IMR-90 (cell line): ENCODE measurements at regions not wholly inside any gene's neighbourhood (a gene's known extent, or its start where the extent isn't known, plus 50 kb on each side); places are given as distances from the start of the nearest gene placed in this dataset.

Experiments
- ATAC-seq: fragments of 200-7000 bp; cut with Tn5 transposase; 2 replicates; pipeline ENCODE4 v1.9.1; 2020; ENCODE audit warnings: low read depth, mild to moderate bottlenecking, moderate library complexity
- BruUV-seq: library from RNA; stranded (reverse); fragments of 400-500 nt; replicated peaks from 2 replicates; lab custom pipeline; 2021; lab: Mats Ljungman, UMichigan
- CTCF ChIA-PET: fragments of 300-600 bp; formaldehyde crosslinking; extraction: SDS; loops from one replicate; lab custom pipeline; 2021; ENCODE audit warnings: antibody characterized with exemption; lab: Yijun Ruan, JAX
- POLR2A ChIA-PET: fragments of 300-600 bp; sonication (Branson Sonifier 250); formaldehyde crosslinking; loops from one replicate; lab custom pipeline; 2022; ENCODE audit warnings: antibody characterized with exemption; ENCODE audit not compliant: unreplicated experiment; lab: Charles Lee
- DNase-seq: peaks from one replicate; pipeline ENCODE4 v3.0.0; 2013
- H2AFZ ChIP-seq: replicated peaks from 2 replicates; pipeline ENCODE3; 2013; ENCODE audit warnings: low read length, mild to moderate bottlenecking; ENCODE audit not compliant: poor library complexity
- H2AK5ac ChIP-seq: 2 replicates; pipeline ENCODE4 v1.6.1; 2013; ENCODE audit warnings: low read depth, low read length, inconsistent platforms
- H2AK9ac ChIP-seq: replicated peaks from 2 replicates; pipeline ENCODE3; 2013; ENCODE audit warnings: mild to moderate bottlenecking, low read depth, low read length, moderate library complexity; ENCODE audit not compliant: poor library complexity
- H2BK120ac ChIP-seq: 2 replicates; pipeline ENCODE4 v1.6.1; 2013; ENCODE audit warnings: low read depth, low read length, inconsistent platforms
- H2BK15ac ChIP-seq: 3 replicates; pipeline ENCODE4 v1.6.1; 2013; ENCODE audit warnings: low read depth, low read length, inconsistent platforms
- H2BK20ac ChIP-seq: 2 replicates; pipeline ENCODE4 v1.6.1; 2013; ENCODE audit warnings: low read depth, mild to moderate bottlenecking, inconsistent platforms, low read length, moderate library complexity
- H2BK5ac ChIP-seq: 2 replicates; pipeline ENCODE4 v1.6.1; 2013; ENCODE audit warnings: mild to moderate bottlenecking, low read depth, low read length, inconsistent platforms; ENCODE audit not compliant: poor library complexity, severe bottlenecking
- H3K14ac ChIP-seq: replicated peaks from 2 replicates; pipeline ENCODE4 v1.6.1; 2013; ENCODE audit warnings: low read depth, low read length, inconsistent platforms
- H3K18ac ChIP-seq: 2 replicates; pipeline ENCODE4 v1.6.1; 2013; ENCODE audit warnings: low read depth, low read length, control low read depth
- H3K23ac ChIP-seq: 2 replicates; pipeline ENCODE4 v1.6.1; 2013; ENCODE audit warnings: low read depth, low read length, inconsistent platforms
- H3K27ac ChIP-seq: 2 replicates; pipeline ENCODE4 v1.5.1; 2013; ENCODE audit warnings: mild to moderate bottlenecking, control low read depth, low read length; ENCODE audit not compliant: insufficient read depth
- H3K27me3 ChIP-seq: 2 replicates; pipeline ENCODE4 v1.6.1; 2013; ENCODE audit warnings: low read length; ENCODE audit not compliant: control insufficient read depth, insufficient read depth
- H3K36me3 ChIP-seq: 2 replicates; pipeline ENCODE4 v1.6.1; 2013; ENCODE audit warnings: low read length, mixed read lengths; ENCODE audit not compliant: control insufficient read depth, insufficient read depth
- H3K4ac ChIP-seq: 2 replicates; pipeline ENCODE4 v1.6.1; 2013; ENCODE audit warnings: low read depth, low read length, inconsistent platforms
- H3K4me1 ChIP-seq: 2 replicates; pipeline ENCODE4 v1.6.1; 2013; ENCODE audit warnings: low read length, mixed read lengths; ENCODE audit not compliant: control insufficient read depth, insufficient read depth
- H3K4me2 ChIP-seq: 2 replicates; pipeline ENCODE4 v1.6.1; 2013; ENCODE audit warnings: low read depth, mild to moderate bottlenecking, control low read depth, low read length, moderate library complexity
- H3K4me3 ChIP-seq: 2 replicates; pipeline ENCODE4 v1.5.1; 2013; ENCODE audit warnings: low read depth, mild to moderate bottlenecking, control low read depth, low read length, moderate library complexity; ENCODE audit not compliant: insufficient read depth
- H3K56ac ChIP-seq: 2 replicates; pipeline ENCODE4 v1.6.1; 2013; ENCODE audit warnings: low read length, inconsistent platforms; ENCODE audit not compliant: insufficient read depth; ENCODE audit errors: extremely low read depth
- H3K79me1 ChIP-seq, 2 experiments: 2 replicates each; pipeline ENCODE4 v1.6.1; 2013; ENCODE audit warnings: low read length in 2 of 2, inconsistent platforms in 1 of 2, low read depth in 1 of 2
- H3K9ac ChIP-seq: 2 replicates; pipeline ENCODE4 v1.6.1; 2013; ENCODE audit warnings: low read depth, low read length, control low read depth
- H3K9me1 ChIP-seq: 2 replicates; pipeline ENCODE4 v1.6.1; 2013; ENCODE audit warnings: low read length, inconsistent platforms; ENCODE audit not compliant: insufficient read depth
- H3K9me3 ChIP-seq: 2 replicates; pipeline ENCODE4 v1.6.1; 2013; ENCODE audit warnings: low read length; ENCODE audit not compliant: control insufficient read depth, insufficient read depth
- H4K20me1 ChIP-seq: 2 replicates; pipeline ENCODE4 v1.6.1; 2013; ENCODE audit warnings: low read length, inconsistent platforms; ENCODE audit not compliant: insufficient read depth
- H4K5ac ChIP-seq: 2 replicates; pipeline ENCODE4 v1.6.1; 2013; ENCODE audit warnings: mild to moderate bottlenecking, low read depth, low read length, control low read depth
- H4K8ac ChIP-seq, 2 experiments: 2 replicates each; pipeline ENCODE4 v1.6.1; 2013; ENCODE audit warnings: low read depth in 2 of 2, low read length in 2 of 2, control low read depth in 1 of 2, inconsistent platforms in 1 of 2
- H4K91ac ChIP-seq: 2 replicates; pipeline ENCODE4 v1.6.1; 2013; ENCODE audit warnings: low read depth, low read length, inconsistent platforms; ENCODE audit not compliant: insufficient read depth
- ELK1 ChIP-seq: fragments of 150-350 bp; IDR thresholded peaks from 2 replicates; pipeline ENCODE4 v1.6.1; 2016; ENCODE audit warnings: low read depth, mild to moderate bottlenecking, low read length, moderate library complexity, borderline replicate concordance
- FOS ChIP-seq: fragments of 150-350 bp; IDR thresholded peaks from 2 replicates; pipeline ENCODE4 v1.6.1; 2016; ENCODE audit warnings: low read depth, low read length
- MXI1 ChIP-seq: IDR thresholded peaks from 2 replicates; pipeline ENCODE4 v1.6.1; 2012; ENCODE audit warnings: low read depth, mild to moderate bottlenecking, low read length, moderate library complexity, borderline replicate concordance
- POLR2A ChIP-seq: IDR thresholded peaks from 2 replicates; pipeline ENCODE4 v1.6.1; 2012; ENCODE audit warnings: mild to moderate bottlenecking, low read depth, low read length
- WGBS, 2 experiments: methylation state at CpG; one replicate each; pipeline versions ENCODE4 v1.1.5 to v1.1.7; 2013; ENCODE audit warnings: missing lambda C conversion rate in 2 of 2; ENCODE audit not compliant: insufficient read length in 1 of 2; ENCODE audit errors: extremely low coverage in 2 of 2; 5-methylcytosine and 5-hydroxymethylcytosine counted together
- dilution Hi-C: fragments of 300-500 bp; cut with HindIII; formaldehyde crosslinking; loops from one replicate; pipeline ENCODE4 v1.14.3; 2018; ENCODE audit warnings: low sequenced_read_pairs; ENCODE audit not compliant: unreplicated experiment
- in situ Hi-C: fragments of 300-500 bp; cut with MboI; formaldehyde crosslinking; loops from 3 replicates; pipeline ENCODE4 v1.14.3; 2019; ENCODE audit warnings: low sequenced_read_pairs, inconsistent platforms, mixed read lengths
- intact Hi-C: fragments of 100-400 bp; cut with micrococcal nuclease; formaldehyde crosslinking; loops from 2 replicates; pipeline ENCODE4 v1.10.0; 2022

GRCh38 chr5:142461028-142461590 lies 136.3 kb upstream of the SPRY4 start:
- Histone ChIP-seq H4K5ac (no peak overlapping the region), H3K14ac (no peak overlapping the region), H3K9ac (no peak overlapping the region), H2AK9ac (no peak overlapping the region), H2BK120ac (no peak overlapping the region), H2AK5ac (no peak overlapping the region), H3K4ac (no peak overlapping the region), H3K27me3 (no peaks in the 10 kb centered on the region), H3K9me3 (no peaks in the 10 kb centered on the region), H3K18ac (no peak overlapping the region), H3K23ac (no peak overlapping the region), H2AFZ (no peak overlapping the region), H4K20me1 (no peaks in the 10 kb centered on the region), H4K91ac (no peak overlapping the region), H3K36me3 (no peaks in the 10 kb centered on the region), H2BK20ac (no peak overlapping the region), H3K4me3 (no peak overlapping the region), H2BK15ac (no peak overlapping the region), H2BK5ac (no peak overlapping the region), H4K8ac (no peak overlapping the region), H3K79me1 (peaks cover 0 to 6% of the 10 kb centered on the region in 2 experiments; a peak in 2 of 4 replicates), H3K4me2 (no peak overlapping the region), H3K4me1 (peaks cover 4% of the 10 kb centered on the region), H3K27ac (no peak overlapping the region), H3K9me1 (peaks cover 7% of the 10 kb centered on the region), H3K56ac (no peak overlapping the region)
- in situ Hi-C loops: no loop called here
- BruUV-seq: no TSS peak
- dilution Hi-C loops: no loop called here
- DNase-seq: no peak
- POLR2A ChIA-PET: no interaction called here
- TF ChIP-seq POLR2A: no peak
- no peak for TF ChIP-seq MXI1
- TF ChIP-seq ELK1: no peak
- no peak for TF ChIP-seq FOS
- WGBS, 2 experiments: 60% methylated on average over 2 of the region's 5 CpGs; no CpG with 5 or more reads in 1 of the 2 experiments
- CTCF ChIA-PET: no interaction called here
- intact Hi-C loops: no loop called here
- no peak for ATAC-seq
